ENCODE measurements at regions not wholly inside any gene's neighbourhood (a gene's known extent, or its start where the extent isn't known, plus 50 kb on each side); places are given as distances from the start of the nearest gene placed in this dataset.

DNA sequence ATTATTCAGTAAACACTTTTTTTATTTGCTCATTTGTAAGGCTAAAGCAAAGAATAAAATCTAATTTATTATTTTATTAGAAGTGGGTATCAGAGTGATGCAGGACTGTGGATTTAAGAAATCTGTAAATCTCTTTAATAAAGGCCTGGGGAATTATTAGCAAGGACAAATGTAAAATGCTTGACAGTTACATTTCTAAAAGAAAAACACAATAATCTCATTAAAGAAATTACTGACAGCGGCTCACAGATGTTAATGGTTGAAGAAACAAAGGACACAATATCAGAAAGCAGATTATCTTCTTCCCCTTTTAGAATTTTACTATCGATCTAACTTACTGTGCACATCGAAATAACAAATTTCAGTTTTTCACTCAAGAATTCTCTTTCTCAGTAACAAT, 262.1 kb upstream of the MEIS2 start:
- H3K27me3 Mint-ChIP-seq (ENCODE audit: unreplicated experiment): peaks cover 9% of the 10 kb centered on the region
- no peaks in the 10 kb centered on the region for H3K4me1 Mint-ChIP-seq (ENCODE audit: unreplicated experiment)
- no peak overlapping the region for H3K27ac Mint-ChIP-seq (ENCODE audit: unreplicated experiment)

DNA sequence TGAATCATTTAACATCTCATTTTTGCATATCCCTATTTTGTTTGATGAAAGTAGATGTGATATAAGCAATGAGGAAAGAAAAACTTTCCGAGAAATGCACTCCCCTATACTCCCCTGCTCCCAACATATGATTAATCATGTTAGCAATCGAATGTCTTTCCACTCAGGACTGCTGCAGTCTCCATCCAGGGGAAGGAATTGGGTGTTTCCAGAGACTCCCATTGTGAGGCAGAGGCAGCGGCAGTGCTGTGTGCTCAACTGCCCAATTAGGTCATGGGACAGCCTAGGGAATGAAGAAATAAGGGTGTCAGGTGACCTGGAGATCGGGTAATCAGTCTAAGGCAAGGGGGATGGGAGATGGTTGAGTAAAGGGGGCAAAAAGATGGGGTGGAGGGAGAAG, 268.6 kb upstream of the MEIS2 start:
- TF ChIP-seq, protein P1, sequence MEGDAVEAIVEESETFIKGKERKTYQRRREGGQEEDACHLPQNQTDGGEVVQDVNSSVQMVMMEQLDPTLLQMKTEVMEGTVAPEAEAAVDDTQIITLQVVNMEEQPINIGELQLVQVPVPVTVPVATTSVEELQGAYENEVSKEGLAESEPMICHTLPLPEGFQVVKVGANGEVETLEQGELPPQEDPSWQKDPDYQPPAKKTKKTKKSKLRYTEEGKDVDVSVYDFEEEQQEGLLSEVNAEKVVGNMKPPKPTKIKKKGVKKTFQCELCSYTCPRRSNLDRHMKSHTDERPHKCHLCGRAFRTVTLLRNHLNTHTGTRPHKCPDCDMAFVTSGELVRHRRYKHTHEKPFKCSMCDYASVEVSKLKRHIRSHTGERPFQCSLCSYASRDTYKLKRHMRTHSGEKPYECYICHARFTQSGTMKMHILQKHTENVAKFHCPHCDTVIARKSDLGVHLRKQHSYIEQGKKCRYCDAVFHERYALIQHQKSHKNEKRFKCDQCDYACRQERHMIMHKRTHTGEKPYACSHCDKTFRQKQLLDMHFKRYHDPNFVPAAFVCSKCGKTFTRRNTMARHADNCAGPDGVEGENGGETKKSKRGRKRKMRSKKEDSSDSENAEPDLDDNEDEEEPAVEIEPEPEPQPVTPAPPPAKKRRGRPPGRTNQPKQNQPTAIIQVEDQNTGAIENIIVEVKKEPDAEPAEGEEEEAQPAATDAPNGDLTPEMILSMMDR (IDR thresholded peaks at IDR 0.05): no peak
- DNase-seq (ENCODE audit: extremely low spot score, unreplicated experiment): no peak
- peaks cover 7% of the 10 kb centered on the region for H3K27me3 Mint-ChIP-seq (ENCODE audit: unreplicated experiment)
- no peak overlapping the region for H3K27ac Mint-ChIP-seq (ENCODE audit: unreplicated experiment)
- H3K36me3 Mint-ChIP-seq (ENCODE audit: unreplicated experiment): no peaks in the 10 kb centered on the region
- no peaks in the 10 kb centered on the region for H3K4me1 Mint-ChIP-seq (ENCODE audit: unreplicated experiment)
- H3K4me3 Mint-ChIP-seq (ENCODE audit: unreplicated experiment): no peak overlapping the region
- H3K9me3 Mint-ChIP-seq (ENCODE audit: unreplicated experiment): no peaks in the 10 kb centered on the region

More for the DNA sequence above, 262.1 kb upstream of the MEIS2 start:
- Mint-ChIP-seq H3K4me3 (ENCODE audit: unreplicated experiment) (no peak overlapping the region), H3K36me3 (ENCODE audit: unreplicated experiment) (no peaks in the 10 kb centered on the region), H3K9me3 (ENCODE audit: unreplicated experiment) (no peaks in the 10 kb centered on the region)
- TF ChIP-seq, protein P1 (IDR thresholded peaks at IDR 0.05): no peak
- no peak for DNase-seq (ENCODE audit: extremely low spot score, unreplicated experiment)

DNA sequence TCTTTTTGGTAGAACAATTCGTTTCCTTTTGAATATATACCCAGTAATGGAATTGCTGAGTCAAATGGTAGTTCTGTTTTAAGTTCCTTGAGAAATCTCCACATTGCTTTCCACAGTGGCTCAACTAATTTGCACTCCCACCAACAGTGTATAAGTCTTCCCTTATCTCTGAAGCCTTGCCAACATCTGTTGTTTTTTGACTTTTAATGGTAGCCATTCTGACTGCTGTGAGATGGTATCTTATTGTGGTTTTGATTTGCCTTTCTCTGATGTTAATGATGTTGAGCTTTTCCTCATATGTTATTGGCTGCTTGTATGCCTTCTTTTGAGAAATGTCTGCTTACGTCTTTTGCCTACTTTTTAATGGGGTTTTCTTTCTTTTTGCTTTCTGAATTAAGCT, 270.6 kb upstream of the MEIS2 start:
- Mint-ChIP-seq H3K27me3 (ENCODE audit: unreplicated experiment) (no peaks in the 10 kb centered on the region), H3K9me3 (ENCODE audit: unreplicated experiment) (no peaks in the 10 kb centered on the region), H3K4me1 (ENCODE audit: unreplicated experiment) (no peaks in the 10 kb centered on the region), H3K4me3 (ENCODE audit: unreplicated experiment) (no peak overlapping the region), H3K27ac (ENCODE audit: unreplicated experiment) (no peak overlapping the region), H3K36me3 (ENCODE audit: unreplicated experiment) (no peaks in the 10 kb centered on the region)
- DNase-seq (ENCODE audit: extremely low spot score, unreplicated experiment): no peak
- TF ChIP-seq, protein P1 (IDR thresholded peaks at IDR 0.05): no peak

DNA sequence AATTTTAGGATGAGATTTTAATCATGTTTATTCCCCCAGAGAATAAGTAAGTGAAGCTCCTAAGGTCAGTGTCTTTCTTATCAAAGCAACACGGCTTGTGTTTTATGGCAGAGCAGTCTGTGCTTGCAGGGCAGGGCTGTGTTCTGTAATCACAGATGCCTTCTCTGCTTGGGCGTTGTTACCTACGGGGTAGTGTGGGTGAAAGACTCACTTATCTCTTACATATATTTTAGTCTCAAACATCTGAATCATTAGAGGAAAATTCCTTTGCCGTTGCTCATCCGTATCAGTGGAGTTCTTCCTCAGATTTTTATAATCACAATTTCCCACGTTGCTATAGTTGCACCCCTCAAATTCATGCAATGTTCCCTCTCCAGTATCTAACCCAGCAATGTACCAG, 271.7 kb upstream of the MEIS2 start:
- Mint-ChIP-seq H3K27me3 (ENCODE audit: unreplicated experiment) (peaks cover 3% of the 10 kb centered on the region), H3K27ac (ENCODE audit: unreplicated experiment) (no peak overlapping the region), H3K4me3 (ENCODE audit: unreplicated experiment) (no peak overlapping the region), H3K36me3 (ENCODE audit: unreplicated experiment) (no peaks in the 10 kb centered on the region), H3K9me3 (ENCODE audit: unreplicated experiment) (no peaks in the 10 kb centered on the region), H3K4me1 (ENCODE audit: unreplicated experiment) (no peaks in the 10 kb centered on the region)
- TF ChIP-seq, protein P1 (IDR thresholded peaks at IDR 0.05): no peak
- DNase-seq (ENCODE audit: extremely low spot score, unreplicated experiment): no peak

DNA sequence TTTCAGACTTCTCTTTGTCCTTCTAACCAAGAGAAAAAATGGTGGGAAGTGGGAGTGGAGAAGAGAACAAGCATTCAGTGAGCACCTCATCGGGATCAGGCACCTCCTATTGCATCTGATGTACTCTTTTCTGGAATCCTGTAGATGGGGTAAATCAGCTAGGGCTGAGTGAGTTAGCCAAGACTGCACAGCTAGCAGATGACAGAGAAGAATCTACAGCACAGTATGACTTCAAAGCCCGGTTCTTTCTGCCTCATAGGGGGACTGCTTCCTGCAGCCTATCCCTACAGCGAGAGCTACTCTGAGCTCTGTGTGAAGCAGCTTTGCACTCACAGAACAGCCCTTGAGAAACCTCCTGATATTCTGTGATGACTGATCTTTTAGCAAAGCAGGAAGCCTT, 275.2 kb upstream of the MEIS2 start:
- Mint-ChIP-seq H3K9me3 (ENCODE audit: unreplicated experiment) (no peaks in the 10 kb centered on the region), H3K27ac (ENCODE audit: unreplicated experiment) (no peak overlapping the region), H3K4me3 (ENCODE audit: unreplicated experiment) (no peak overlapping the region), H3K27me3 (ENCODE audit: unreplicated experiment) (peaks cover 3% of the 10 kb centered on the region), H3K4me1 (ENCODE audit: unreplicated experiment) (no peaks in the 10 kb centered on the region), H3K36me3 (ENCODE audit: unreplicated experiment) (no peaks in the 10 kb centered on the region)
- TF ChIP-seq, protein P1 (IDR thresholded peaks at IDR 0.05): no peak
- no peak for DNase-seq (ENCODE audit: extremely low spot score, unreplicated experiment)

All from osteocyte (in vitro differentiated cells).